ENCODE measurements at regions not wholly inside any gene's neighbourhood (a gene's known extent, or its start where the extent isn't known, plus 50 kb on each side); places are given as distances from the start of the nearest gene placed in this dataset.

DNA sequence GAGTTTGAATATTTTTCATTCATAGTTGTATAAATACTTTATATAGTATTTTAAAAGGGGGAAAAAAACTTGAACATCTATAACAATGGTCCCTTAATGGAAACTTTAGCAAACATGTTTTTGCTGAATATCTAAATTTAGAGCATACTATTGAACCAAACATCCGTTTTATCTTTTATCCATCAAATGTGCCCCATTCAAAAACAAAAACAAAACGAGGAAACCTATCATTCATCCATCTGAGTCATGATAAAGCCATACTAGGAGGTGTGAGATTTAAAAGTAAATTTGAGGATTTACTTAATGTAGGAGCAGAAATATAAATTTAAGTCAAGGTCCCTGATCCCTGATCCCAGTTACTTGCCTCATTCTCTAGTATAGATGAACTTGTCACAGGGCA, 463.6 kb upstream of the MDFIC2 start:
- TF ChIP-seq, protein P1, sequence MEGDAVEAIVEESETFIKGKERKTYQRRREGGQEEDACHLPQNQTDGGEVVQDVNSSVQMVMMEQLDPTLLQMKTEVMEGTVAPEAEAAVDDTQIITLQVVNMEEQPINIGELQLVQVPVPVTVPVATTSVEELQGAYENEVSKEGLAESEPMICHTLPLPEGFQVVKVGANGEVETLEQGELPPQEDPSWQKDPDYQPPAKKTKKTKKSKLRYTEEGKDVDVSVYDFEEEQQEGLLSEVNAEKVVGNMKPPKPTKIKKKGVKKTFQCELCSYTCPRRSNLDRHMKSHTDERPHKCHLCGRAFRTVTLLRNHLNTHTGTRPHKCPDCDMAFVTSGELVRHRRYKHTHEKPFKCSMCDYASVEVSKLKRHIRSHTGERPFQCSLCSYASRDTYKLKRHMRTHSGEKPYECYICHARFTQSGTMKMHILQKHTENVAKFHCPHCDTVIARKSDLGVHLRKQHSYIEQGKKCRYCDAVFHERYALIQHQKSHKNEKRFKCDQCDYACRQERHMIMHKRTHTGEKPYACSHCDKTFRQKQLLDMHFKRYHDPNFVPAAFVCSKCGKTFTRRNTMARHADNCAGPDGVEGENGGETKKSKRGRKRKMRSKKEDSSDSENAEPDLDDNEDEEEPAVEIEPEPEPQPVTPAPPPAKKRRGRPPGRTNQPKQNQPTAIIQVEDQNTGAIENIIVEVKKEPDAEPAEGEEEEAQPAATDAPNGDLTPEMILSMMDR (IDR thresholded peaks at IDR 0.05; ENCODE audit: low read depth, low read length) = no peak
- H3K4me1 ChIP-seq = no peaks in the 10 kb centered on the region
- H3K36me3 ChIP-seq = no peaks in the 10 kb centered on the region
- DNase-seq = no peak
- H3K4me3 ChIP-seq (ENCODE audit: low read depth, low read length) = no peak overlapping the region
- no peaks in the 10 kb centered on the region for H3K9me3 ChIP-seq
- peaks cover 5% of the 10 kb centered on the region; the same call in 1 of the 2 replicates for H3K27me3 ChIP-seq

DNA sequence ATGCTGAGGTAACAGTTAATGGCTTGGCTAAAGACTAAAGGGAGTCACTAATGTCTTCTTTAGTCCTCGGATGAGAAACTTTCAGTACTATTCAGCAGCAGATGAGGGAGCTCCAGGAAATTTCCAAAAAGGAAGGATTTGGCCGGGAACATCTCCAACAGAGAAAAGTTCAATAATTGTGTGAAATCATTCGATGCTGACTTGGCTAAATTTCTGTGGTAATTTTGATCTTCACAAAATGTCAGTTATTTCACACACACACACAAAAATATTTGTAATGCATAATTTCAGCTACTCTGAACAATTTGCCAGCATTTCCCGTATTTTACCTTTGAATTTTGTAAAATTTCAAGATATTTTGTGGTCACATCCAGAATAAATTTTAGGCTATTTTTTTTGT, 462.8 kb upstream of the MDFIC2 start:
- Histone ChIP-seq H3K4me3 (ENCODE audit: low read depth, low read length) (no peak overlapping the region), H3K9me3 (no peaks in the 10 kb centered on the region), H3K36me3 (no peaks in the 10 kb centered on the region), H3K4me1 (no peaks in the 10 kb centered on the region), H3K27me3 (peaks cover 5% of the 10 kb centered on the region; the same call in 1 of the 2 replicates)
- DNase-seq = no peak
- TF ChIP-seq, protein P1 (IDR thresholded peaks at IDR 0.05; ENCODE audit: low read depth, low read length) = no peak

DNA sequence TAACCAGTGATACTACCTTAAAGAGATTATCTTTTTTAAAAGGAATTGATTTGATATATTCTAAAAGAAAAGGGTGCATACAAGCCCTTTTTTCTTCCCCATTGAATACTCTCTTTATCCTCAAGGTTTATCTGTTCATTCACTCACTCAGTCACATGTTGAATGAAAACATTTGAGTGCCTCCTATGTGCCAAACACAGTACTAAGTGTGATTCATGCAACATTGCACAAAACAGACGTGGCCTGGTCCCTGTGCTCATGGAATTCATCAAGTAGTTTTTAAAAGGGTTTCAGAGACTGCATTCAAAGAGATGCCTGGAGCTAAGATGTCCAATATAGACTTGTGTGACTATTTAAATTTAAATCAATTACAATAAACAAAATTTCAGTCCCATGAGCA, 462.2 kb upstream of the MDFIC2 start:
- TF ChIP-seq, protein P1 (IDR thresholded peaks at IDR 0.05; ENCODE audit: low read depth, low read length) = no peak
- DNase-seq = no peak

DNA sequence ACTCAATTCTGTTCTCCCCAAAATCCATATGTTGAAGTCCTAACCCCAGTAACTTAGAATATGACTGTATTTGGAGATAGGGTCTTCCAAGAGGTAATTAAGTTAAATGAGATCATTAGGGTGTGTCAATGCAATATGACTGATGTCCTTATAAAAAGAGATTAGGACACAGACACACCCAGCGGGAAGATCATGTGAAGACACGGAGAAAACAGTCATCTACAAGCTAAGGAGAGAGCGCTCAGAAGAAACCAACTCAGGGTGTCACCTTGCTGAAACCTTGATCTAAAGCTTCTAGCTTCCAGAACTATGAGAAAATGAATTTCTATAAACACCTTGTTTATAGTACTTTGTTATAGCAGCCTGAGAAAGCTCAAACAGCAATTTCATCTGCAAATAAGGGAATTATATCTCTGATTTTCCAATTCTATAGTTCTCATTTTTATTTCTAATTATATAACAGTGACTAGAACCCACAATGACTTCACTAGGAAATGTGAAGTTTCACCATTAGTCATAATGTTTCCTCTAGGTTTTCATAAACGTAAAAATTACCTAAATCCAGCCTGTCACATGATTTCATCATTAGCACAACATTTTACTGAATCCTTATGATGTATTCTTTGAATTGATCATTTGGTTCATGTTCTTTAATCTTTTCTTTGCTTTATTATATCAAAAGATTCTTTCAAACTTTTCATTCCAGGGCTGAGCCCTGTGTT, 459.1 kb upstream of the MDFIC2 start:
- Histone ChIP-seq H3K4me3 (ENCODE audit: low read depth, low read length) (no peak overlapping the region), H3K27me3 (peaks cover 5% of the 10 kb centered on the region; the same call in 1 of the 2 replicates), H3K36me3 (no peaks in the 10 kb centered on the region), H3K4me1 (no peaks in the 10 kb centered on the region), H3K9me3 (no peaks in the 10 kb centered on the region)
- TF ChIP-seq, protein P1 (IDR thresholded peaks at IDR 0.05; ENCODE audit: low read depth, low read length) = no peak
- DNase-seq = no peak

More for the DNA sequence above, 462.2 kb upstream of the MDFIC2 start:
- Histone ChIP-seq H3K9me3 (no peaks in the 10 kb centered on the region), H3K36me3 (no peaks in the 10 kb centered on the region), H3K27me3 (peaks cover 5% of the 10 kb centered on the region; the same call in 1 of the 2 replicates), H3K4me3 (ENCODE audit: low read depth, low read length) (no peak overlapping the region), H3K4me1 (no peaks in the 10 kb centered on the region)

DNA sequence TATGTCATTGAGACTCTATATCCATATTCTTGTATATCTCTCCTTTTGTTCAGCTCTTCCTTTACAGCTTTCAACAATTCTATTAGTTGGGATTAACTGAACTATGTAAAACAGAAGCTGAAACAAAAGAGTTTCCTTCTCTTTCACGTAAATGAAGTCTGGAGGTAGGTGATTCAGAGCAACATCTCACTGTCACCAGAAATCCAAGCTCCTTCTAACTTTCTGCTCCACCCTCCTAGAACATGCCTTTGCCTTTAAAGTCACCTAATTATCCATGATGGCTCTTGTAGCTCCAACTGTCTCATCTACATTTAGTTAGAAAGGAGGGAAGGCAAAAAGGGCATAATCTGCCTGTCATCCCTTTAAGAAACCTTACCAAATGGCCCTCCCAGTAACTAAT, 458.2 kb upstream of the MDFIC2 start:
- TF ChIP-seq, protein P1 (IDR thresholded peaks at IDR 0.05; ENCODE audit: low read depth, low read length) = no peak

DNA sequence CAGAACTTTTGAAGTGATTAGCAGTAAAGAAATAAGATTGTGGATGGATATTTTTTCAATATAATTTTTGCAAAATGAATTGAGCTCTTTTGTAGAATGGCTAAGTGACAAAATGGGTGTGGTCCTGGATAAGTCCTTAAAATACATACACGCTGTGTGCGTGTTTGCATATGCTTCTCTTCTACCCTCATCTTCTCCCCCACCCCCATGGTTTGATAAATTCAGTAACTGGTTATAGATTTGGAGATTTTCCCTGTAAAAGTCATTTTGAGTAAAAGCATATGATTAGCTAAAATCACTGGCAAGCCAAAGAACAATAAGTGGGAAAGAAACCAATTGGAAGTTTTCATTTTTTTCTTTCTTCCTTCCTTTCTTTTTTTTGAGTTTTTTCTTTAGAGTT, 453.9 kb upstream of the MDFIC2 start:
- H3K27me3 ChIP-seq = 0 out of 2 replicates have a peak, but pooled peaks cover under 1% of the 10 kb centered on the region
- no peak for DNase-seq
- no peaks in the 10 kb centered on the region for H3K4me1 ChIP-seq
- H3K36me3 ChIP-seq = no peaks in the 10 kb centered on the region
- H3K4me3 ChIP-seq (ENCODE audit: low read depth, low read length) = no peak overlapping the region
- H3K9me3 ChIP-seq = no peaks in the 10 kb centered on the region
- TF ChIP-seq, protein P1 (IDR thresholded peaks at IDR 0.05; ENCODE audit: low read depth, low read length) = no peak

More for the DNA sequence above, 458.2 kb upstream of the MDFIC2 start:
- Histone ChIP-seq H3K9me3 (no peaks in the 10 kb centered on the region), H3K27me3 (peaks cover 5% of the 10 kb centered on the region; the same call in 1 of the 2 replicates), H3K4me3 (ENCODE audit: low read depth, low read length) (no peak overlapping the region), H3K4me1 (no peaks in the 10 kb centered on the region), H3K36me3 (no peaks in the 10 kb centered on the region)
- DNase-seq = no peak

Measured in BE2C (cell line).